G401 (cell line): ENCODE measurements at regions not wholly inside any gene's neighbourhood (a gene's known extent, or its start where the extent isn't known, plus 50 kb on each side); places are given as distances from the start of the nearest gene placed in this dataset.

ENCODE experiments used
- DNase-seq: peaks from one replicate; pipeline ENCODE4 v3.0.0-alpha.2; 2015; ENCODE audit warnings: low spot score
- in situ Hi-C: cut with HindIII; loops from 2 replicates; pipeline ENCODE4 v1.10.0; 2016; ENCODE audit warnings: low sequenced_read_pairs, mixed read lengths

GRCh38 chr2:120921457-120921856 is 185.8 kb downstream of the GLI2 start:
- no peak for DNase-seq
- in situ Hi-C loops, result no loop called here

GRCh38 chr2:120922571-120923332 is 187.1 kb downstream of the GLI2 start:
- DNase-seq, result no peak
- in situ Hi-C loops, result no loop called here

- in situ Hi-C loops, result no loop called here
Observed at GRCh38 chr2:120923426-120923825, 187.8 kb downstream of the GLI2 start.

GRCh38 chr2:120924924-120925323 is 189.3 kb downstream of the GLI2 start:
- in situ Hi-C loops, result no loop called here
- no peak for DNase-seq

More at GRCh38 chr2:120923426-120923825, 187.8 kb downstream of the GLI2 start:
- DNase-seq, result no peak

- DNase-seq, result no peak
- in situ Hi-C loops, result no loop called here
Observed at GRCh38 chr2:120926463-120927264, 191.0 kb downstream of the GLI2 start.

GRCh38 chr2:120927265-120927628 is 191.6 kb downstream of the GLI2 start:
- in situ Hi-C loops, result no loop called here
- no peak for DNase-seq

- no peak for DNase-seq
- in situ Hi-C loops, result no loop called here
Observed at GRCh38 chr2:120929829-120930228, 194.2 kb downstream of the GLI2 start.

- in situ Hi-C loops, result no loop called here
- DNase-seq, result no peak
Observed at GRCh38 chr2:120930236-120930635, 194.6 kb downstream of the GLI2 start.

- in situ Hi-C loops, result no loop called here
- no peak for DNase-seq
Observed at GRCh38 chr2:120930864-120931263, 195.2 kb downstream of the GLI2 start.

- DNase-seq, result no peak
- in situ Hi-C loops, result no loop called here
Observed at GRCh38 chr2:120932472-120932871, 196.8 kb downstream of the GLI2 start.

GRCh38 chr2:120932881-120933280 is 197.2 kb downstream of the GLI2 start:
- no peak for DNase-seq
- in situ Hi-C loops, result no loop called here

- in situ Hi-C loops, result no loop called here
- DNase-seq, result no peak
Observed at GRCh38 chr2:120933693-120934573, 198.3 kb downstream of the GLI2 start.

- in situ Hi-C loops, result no loop called here
- no peak for DNase-seq
Observed at GRCh38 chr2:120934574-120935338, 199.1 kb downstream of the GLI2 start.

GRCh38 chr2:120935339-120936313 is 200.0 kb downstream of the GLI2 start:
- DNase-seq, result no peak
- in situ Hi-C loops, result no loop called here

GRCh38 chr2:120936476-120937334 is 201.0 kb downstream of the GLI2 start:
- DNase-seq, result no peak
- in situ Hi-C loops, result no loop called here

GRCh38 chr2:120937686-120938044 is 202.0 kb downstream of the GLI2 start:
- in situ Hi-C loops, result no loop called here

More at GRCh38 chr2:120937686-120938044, 202.0 kb downstream of the GLI2 start:
- DNase-seq, result no peak
